Stomach smooth muscle (tissue), 2 donors: ENCODE measurements at regions not wholly inside any gene's neighbourhood (a gene's known extent, or its start where the extent isn't known, plus 50 kb on each side); places are given as distances from the start of the nearest gene placed in this dataset.

Experiments
- H3K27ac ChIP-seq: one replicate; pipeline ENCODE4 v1.7.0; 2013; ENCODE audit warnings: mild to moderate bottlenecking, low read length, inconsistent platforms
- H3K27me3 ChIP-seq, 2 donors: one replicate each; pipeline ENCODE4 v1.7.0; 2013; ENCODE audit warnings: low read length in 2 of 2; ENCODE audit not compliant: insufficient read depth in 2 of 2, control insufficient read depth in 1 of 2
- H3K36me3 ChIP-seq, 2 donors: one replicate each; pipeline ENCODE4 v1.7.0; 2013; ENCODE audit warnings: low read length in 2 of 2; ENCODE audit not compliant: control insufficient read depth in 2 of 2, insufficient read depth in 2 of 2
- H3K4me1 ChIP-seq: one replicate; pipeline ENCODE4 v1.7.0; 2013; ENCODE audit warnings: low read length; ENCODE audit not compliant: control insufficient read depth, insufficient read depth
- H3K4me3 ChIP-seq, 2 donors: one replicate each; pipeline ENCODE4 v1.7.0; 2013; ENCODE audit warnings: low read length in 2 of 2
- H3K9ac ChIP-seq, 2 donors: one replicate each; pipeline ENCODE4 v1.7.0; 2013; ENCODE audit warnings: low read length in 2 of 2, mild to moderate bottlenecking in 1 of 2
- H3K9me3 ChIP-seq, 2 donors: one replicate each; pipeline ENCODE4 v1.7.0; 2013; ENCODE audit warnings: low read length in 2 of 2; ENCODE audit not compliant: control insufficient read depth in 2 of 2
- donor health status: healthy.
- donor health status: Pancreatic carcinoma.

DNA sequence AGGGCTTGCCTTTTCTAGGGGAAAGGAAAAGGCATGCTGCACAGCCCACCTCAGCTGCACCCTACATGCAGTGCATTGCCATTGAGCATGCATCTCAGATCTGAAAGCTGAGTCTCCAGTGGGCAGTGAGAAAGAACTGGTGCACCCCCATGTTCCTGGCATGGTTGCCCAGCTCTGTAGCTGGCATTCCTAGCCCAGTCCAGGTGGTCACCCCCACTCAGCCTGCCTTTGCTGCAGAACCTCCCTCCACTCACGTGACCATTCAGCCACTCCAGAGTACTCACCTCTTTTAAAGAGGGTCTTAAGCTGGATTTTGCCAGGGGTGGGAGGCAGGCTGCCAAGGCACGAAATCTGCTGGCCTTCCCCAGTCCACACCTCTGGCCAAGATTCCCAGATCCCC lies 208.6 kb upstream of the TOPAZ1 start:
- H3K27ac ChIP-seq, result no peak overlapping the region
- no peak overlapping the region for H3K9ac ChIP-seq
- no peak overlapping the region for H3K4me3 ChIP-seq
- no peaks in the 10 kb centered on the region for H3K36me3 ChIP-seq
- H3K27me3 ChIP-seq, result peaks cover 0 to 15% of the 10 kb centered on the region in 2 donors
- H3K4me1 ChIP-seq, result no peaks in the 10 kb centered on the region
- H3K9me3 ChIP-seq, result no peaks in the 10 kb centered on the region

DNA sequence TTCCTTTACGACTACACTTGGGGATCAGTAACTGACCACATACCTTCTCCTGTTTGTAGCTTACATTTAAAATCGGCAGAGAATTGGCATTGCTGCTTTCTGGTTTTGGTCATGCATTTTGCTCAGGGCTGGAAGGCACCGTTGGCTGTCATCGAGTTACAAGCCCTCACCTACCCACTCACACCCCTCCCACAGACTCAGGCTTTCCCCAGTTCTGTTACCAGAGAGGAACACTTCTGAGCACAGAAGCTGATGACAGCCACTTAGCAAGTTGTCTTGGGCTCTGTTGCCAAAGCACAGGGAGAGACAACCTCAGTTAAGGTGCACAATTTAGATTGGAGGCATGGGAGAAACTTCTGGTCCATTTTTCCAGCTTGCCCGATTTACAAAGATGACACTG lies 204.8 kb upstream of the TOPAZ1 start:
- H3K4me3 ChIP-seq, result no peak overlapping the region
- no peak overlapping the region for H3K27ac ChIP-seq
- H3K27me3 ChIP-seq, result peaks cover 0 to 6% of the 10 kb centered on the region in 2 donors
- H3K9me3 ChIP-seq, result no peaks in the 10 kb centered on the region
- no peak overlapping the region for H3K9ac ChIP-seq
- no peaks in the 10 kb centered on the region for H3K36me3 ChIP-seq
- no peaks in the 10 kb centered on the region for H3K4me1 ChIP-seq

- Histone ChIP-seq H3K36me3 (no peaks in the 10 kb centered on the region), H3K27me3 (peaks cover 0 to 2% of the 10 kb centered on the region in 2 donors), H3K4me3 (no peak overlapping the region), H3K9ac (no peak overlapping the region), H3K9me3 (no peaks in the 10 kb centered on the region), H3K27ac (no peak overlapping the region), H3K4me1 (no peaks in the 10 kb centered on the region)
Measured at GRCh38 chr3:44039006-44039405, 202.7 kb upstream of the TOPAZ1 start.

DNA sequence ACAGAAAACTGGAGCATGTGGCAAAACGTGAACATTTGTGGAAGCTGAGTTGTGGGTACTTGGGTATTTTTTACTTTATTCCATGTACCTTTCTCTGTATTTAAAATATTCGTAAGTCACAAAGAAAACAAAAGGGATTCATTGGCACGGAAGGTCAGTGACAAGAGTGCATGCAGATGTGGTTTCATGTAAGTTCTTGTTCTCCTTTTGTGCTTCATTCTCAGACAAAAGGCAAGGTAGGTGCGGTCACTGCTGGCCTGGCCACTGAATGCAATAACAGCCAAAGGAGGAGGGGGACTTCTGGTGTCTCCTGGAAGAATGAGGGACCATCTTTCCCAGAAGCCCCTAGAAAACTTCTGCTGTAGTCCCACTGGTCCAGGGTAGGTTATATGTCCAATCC lies 200.0 kb upstream of the TOPAZ1 start:
- Histone ChIP-seq H3K4me3 (no peak overlapping the region), H3K9ac (no peak overlapping the region), H3K9me3 (no peaks in the 10 kb centered on the region), H3K27me3 (no peaks in the 10 kb centered on the region), H3K36me3 (no peaks in the 10 kb centered on the region), H3K4me1 (no peaks in the 10 kb centered on the region), H3K27ac (no peak overlapping the region)

GRCh38 chr3:44042772-44043171 lies 198.9 kb upstream of the TOPAZ1 start:
- Histone ChIP-seq H3K36me3 (no peaks in the 10 kb centered on the region), H3K9me3 (no peaks in the 10 kb centered on the region), H3K27ac (no peak overlapping the region), H3K27me3 (no peaks in the 10 kb centered on the region), H3K4me3 (no peak overlapping the region), H3K4me1 (no peaks in the 10 kb centered on the region), H3K9ac (no peak overlapping the region)

GRCh38 chr3:44045476-44046275 lies 196.0 kb upstream of the TOPAZ1 start:
- Histone ChIP-seq H3K27ac (no peak overlapping the region), H3K9ac (no peak overlapping the region), H3K9me3 (no peaks in the 10 kb centered on the region), H3K4me3 (no peak overlapping the region), H3K36me3 (no peaks in the 10 kb centered on the region), H3K27me3 (no peaks in the 10 kb centered on the region), H3K4me1 (no peaks in the 10 kb centered on the region)

- Histone ChIP-seq H3K36me3 (no peaks in the 10 kb centered on the region), H3K27ac (no peak overlapping the region), H3K27me3 (peaks cover 4% of the 10 kb centered on the region in 2 donors), H3K9ac (no peak overlapping the region), H3K4me1 (no peaks in the 10 kb centered on the region), H3K9me3 (peaks cover 0 to 2% of the 10 kb centered on the region in 2 donors), H3K4me3 (no peak overlapping the region)
Measured at GRCh38 chr3:44047796-44048195, 193.9 kb upstream of the TOPAZ1 start.

DNA sequence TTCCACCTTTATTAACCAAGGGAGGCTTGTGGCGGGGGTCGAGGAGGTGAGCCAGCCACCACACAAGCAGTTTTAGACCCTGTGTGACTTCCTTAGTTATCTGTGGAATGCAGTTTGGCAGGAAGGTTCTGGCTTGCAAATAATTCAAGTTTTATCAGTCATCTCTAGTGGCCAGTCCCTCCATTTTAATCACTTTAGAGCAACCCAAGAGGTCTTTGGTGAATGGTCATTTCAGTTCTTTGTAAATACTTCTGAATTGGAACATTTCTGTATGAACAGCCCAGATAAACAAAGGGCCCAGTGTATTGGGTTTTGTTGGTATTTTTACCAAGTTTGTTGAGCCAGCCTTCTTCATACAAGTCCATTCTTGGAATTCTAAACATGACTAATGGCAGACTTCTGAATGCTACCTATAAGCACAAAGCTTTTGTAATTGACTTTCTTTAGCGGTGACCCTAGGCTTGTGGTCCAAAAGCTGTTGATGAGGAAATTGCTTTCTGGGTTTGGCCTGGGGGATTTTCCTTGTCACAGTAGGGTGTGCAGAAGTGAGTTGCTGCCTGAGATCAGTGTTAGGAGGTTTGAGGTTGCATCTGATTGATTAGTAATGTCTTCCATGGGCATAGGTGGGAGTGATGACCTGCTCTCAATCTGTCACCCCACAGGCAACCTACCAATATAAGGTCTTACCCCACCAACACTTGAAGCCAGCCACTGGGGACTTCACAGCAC lies 193.3 kb upstream of the TOPAZ1 start:
- peaks cover 0 to 2% of the 10 kb centered on the region in 2 donors for H3K9me3 ChIP-seq
- no peak overlapping the region for H3K4me3 ChIP-seq

GRCh38 chr3:44048949-44049348 lies 192.7 kb upstream of the TOPAZ1 start:
- H3K9me3 ChIP-seq, result peaks cover 0 to 2% of the 10 kb centered on the region in 2 donors
- H3K27me3 ChIP-seq, result peaks cover 4 to 6% of the 10 kb centered on the region in 2 donors
- no peaks in the 10 kb centered on the region for H3K36me3 ChIP-seq
- H3K4me3 ChIP-seq, result no peak overlapping the region
- no peaks in the 10 kb centered on the region for H3K4me1 ChIP-seq
- no peak overlapping the region for H3K9ac ChIP-seq
- no peak overlapping the region for H3K27ac ChIP-seq

More for the DNA sequence above, 193.3 kb upstream of the TOPAZ1 start:
- Histone ChIP-seq H3K36me3 (no peaks in the 10 kb centered on the region), H3K27me3 (peaks cover 4% of the 10 kb centered on the region in 2 donors), H3K27ac (no peak overlapping the region), H3K9ac (no peak overlapping the region), H3K4me1 (no peaks in the 10 kb centered on the region)

DNA sequence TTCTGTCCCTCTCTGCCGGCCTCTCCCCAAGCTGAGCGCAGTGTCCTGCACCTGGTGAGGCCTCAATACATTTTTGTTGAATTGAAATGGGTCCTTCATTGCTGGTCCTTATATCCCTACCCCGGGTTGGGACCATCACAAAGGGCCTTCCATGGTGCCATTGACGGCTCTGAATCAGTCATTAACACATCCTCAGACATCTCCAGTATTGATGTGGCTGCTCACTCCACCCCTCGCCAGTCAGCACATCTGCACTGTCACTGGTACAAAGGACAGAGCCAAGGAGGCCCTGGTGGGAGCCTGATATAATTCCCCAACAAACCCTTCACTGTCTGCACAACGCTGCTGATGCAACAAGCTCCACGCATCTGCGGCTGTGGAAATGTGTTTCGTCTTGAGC lies 191.6 kb upstream of the TOPAZ1 start:
- Histone ChIP-seq H3K4me1 (no peaks in the 10 kb centered on the region), H3K9ac (no peak overlapping the region), H3K36me3 (no peaks in the 10 kb centered on the region), H3K27me3 (peaks cover 4 to 6% of the 10 kb centered on the region in 2 donors), H3K4me3 (no peak overlapping the region), H3K27ac (no peak overlapping the region), H3K9me3 (peaks cover 0 to 2% of the 10 kb centered on the region in 2 donors)

DNA sequence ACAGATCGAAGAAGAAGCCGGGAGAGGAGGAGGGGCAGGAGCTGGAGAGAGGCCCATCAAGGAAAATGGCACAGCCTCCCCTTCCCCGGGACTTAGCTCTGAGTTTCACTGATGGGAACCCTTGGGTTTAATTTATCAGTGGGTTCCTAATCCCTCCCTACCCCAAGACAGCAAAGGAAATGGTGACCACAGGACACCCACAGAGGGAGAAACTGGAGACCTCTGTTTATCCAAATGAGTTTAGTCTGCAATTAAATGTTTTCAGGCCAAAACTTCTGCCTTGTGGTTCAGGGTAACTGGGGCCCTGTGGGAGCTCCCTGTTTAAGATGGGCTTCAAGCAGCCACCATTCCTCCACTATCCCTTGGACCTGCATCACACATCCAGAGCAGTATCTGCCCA lies 190.8 kb upstream of the TOPAZ1 start:
- peaks cover 0 to 2% of the 10 kb centered on the region in 2 donors for H3K9me3 ChIP-seq
- no peaks in the 10 kb centered on the region for H3K36me3 ChIP-seq
- H3K4me3 ChIP-seq, result no peak overlapping the region
- H3K27me3 ChIP-seq, result peaks cover 4 to 6% of the 10 kb centered on the region in 2 donors
- no peak overlapping the region for H3K27ac ChIP-seq
- no peaks in the 10 kb centered on the region for H3K4me1 ChIP-seq
- H3K9ac ChIP-seq, result no peak overlapping the region
